Stimulated activated CD4-positive, alpha-beta T cell treated with anti-CD3 and anti-CD28 coated beads, TNF-alpha, amount 100 ng/mL, for 48 hours (primary cell): ENCODE measurements at regions not wholly inside any gene's neighbourhood (a gene's known extent, or its start where the extent isn't known, plus 50 kb on each side); places are given as distances from the start of the nearest gene placed in this dataset.

Experiments used
- DNase-seq, 3 donors: peaks; one replicate each; pipeline ENCODE4 v3.0.0-alpha.2; 2020; ENCODE audit warnings: low read depth in 3 of 3

DNA sequence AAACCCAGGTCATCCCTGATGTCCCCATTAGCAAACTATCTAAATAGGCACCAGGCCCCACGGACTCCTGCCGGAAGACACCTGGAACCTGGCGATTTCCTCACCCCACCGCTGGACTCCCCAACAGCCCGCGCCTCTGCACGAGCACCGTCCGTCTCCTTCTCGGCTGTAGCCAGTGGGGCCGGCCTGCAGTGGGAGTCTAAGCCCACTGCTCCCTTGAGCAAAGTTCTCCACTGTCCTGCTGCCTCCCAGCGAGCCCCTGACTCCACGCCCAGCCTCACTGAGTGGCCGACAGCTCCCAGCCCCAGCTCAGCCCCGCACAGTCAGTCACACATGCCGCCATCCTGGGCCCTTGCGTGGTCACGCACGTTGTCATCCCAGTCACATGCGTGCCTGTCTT is 211.3 kb upstream of the PPP2R2D start:
- no peak for DNase-seq

DNA sequence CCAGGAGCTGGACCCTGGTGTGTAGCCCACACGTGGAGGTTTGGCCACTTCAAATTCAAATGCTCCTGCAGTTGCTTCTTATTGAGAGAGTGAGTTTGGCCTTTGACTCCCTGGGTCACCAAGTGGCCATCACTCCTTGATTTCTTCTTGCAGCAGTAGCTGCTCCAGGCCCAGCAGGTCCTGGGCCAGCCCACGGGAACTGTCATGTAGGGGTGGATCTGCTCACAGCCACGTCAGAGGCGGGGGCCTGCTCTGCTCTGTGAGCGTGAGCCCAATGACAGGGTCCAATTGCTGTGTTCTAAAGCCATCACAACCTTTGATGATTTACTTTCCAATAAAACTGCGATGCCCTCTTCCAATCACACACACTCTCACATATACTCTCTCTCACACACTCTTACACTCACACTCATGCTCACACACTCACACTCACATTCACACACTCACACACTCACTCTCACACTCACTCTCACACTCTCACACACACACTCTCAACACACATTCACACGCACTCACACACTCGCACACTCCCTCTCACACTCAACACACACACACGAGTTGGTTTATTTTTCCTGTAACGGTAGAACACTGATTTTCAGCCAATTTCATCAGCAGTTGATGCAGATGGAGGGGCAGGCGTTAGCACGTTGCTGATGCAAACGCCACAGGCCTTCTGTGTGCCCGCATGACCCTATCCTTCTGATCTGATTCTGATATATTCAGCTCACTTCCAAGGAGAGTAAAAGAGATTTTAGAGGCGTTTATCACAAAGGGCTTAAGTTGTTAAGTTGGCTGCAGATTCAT is 210.7 kb upstream of the PPP2R2D start:
- no peak for DNase-seq

DNA sequence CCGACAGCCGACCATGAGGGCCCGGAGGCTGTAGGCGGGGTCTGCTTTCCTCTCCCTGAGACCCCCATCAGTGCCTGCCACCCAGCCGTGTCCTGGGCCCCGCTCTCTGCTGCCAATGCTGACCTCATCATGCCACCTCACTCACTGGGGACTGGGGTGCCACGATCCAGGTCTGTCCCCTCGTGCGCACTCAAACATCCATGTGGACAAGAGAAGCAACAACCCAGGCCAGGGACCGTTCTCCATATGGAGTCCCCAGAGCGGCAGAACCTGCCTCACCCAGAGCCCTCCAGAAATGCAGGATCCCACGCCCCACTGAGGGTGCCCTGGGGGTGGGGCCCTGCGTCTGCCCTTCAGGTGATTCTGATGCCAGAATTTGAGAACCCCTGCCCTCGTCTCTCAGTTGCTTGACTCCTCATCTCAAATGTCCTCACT is 210.0 kb upstream of the PPP2R2D start:
- DNase-seq, result no peak

DNA sequence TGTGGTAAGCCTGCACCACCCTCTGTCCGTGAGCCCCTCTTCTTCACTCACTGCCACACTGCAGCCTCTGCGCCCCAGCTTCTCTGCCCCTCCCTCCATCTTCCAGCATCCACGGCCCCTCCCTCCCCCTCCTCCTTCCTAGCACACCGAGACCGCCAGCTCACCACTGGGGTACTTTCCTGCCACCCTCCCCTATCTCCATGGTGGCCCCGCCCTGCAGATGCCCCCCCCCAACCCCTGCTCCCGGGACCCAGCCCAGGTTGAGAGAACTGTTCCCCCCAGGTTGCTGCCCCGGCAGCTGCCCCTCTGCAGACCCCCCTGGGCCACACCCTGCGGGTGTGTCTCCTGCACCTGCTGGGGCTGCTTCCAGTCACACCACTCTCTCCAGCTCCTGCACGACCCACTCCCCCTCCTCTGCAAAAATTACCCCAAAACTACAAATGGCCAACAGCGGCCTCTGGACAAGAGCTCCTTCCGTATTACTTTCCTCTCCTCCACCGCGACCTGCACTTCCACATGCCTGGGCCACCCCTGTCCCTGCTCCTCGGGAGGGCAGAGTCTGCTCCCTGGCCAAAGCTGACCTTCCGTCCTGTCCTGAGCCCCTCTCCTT is 209.2 kb upstream of the PPP2R2D start:
- no peak for DNase-seq

DNA sequence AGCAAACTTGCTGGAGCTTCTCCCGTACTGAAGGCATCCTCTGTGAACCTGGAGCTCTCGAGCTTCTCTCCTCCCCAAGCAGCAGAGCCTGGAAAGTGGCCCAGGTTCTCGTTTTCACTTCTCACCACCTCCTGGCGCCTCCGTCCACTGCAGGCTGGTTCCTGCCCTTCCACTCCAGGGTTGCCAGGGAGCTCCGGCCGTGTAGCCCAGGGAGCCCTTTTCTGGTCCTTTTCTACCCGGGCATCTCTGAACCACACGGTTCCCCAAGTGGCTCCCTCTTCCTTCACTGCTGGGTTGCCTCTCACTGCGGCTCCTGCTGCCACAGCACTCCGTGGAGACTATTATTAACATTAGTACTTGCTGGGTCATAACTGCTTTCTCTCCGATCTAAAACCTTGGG is 208.6 kb upstream of the PPP2R2D start:
- DNase-seq, result no peak

GRCh38 chr10:131692686-131693334 is 208.0 kb upstream of the PPP2R2D start:
- no peak for DNase-seq

DNA sequence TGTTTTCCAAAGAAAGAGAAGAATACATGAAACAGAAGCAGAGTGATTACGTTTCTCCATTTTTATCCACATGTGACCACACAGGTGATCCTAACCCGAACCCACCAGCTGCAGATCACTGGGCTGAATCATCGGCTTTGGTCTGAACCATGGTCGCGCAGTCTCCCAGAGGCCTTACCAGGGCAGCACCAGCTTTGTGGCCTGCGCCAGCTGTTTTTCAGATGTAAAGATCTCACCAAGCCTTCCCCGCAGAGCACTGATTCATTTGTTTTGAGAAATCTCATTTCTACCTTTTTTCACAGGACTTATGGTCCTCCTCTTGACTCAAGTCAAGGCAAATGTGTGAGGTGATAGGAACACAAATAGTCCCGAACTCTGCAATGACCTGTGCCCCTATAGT is 207.0 kb upstream of the PPP2R2D start:
- DNase-seq, result no peak

DNA sequence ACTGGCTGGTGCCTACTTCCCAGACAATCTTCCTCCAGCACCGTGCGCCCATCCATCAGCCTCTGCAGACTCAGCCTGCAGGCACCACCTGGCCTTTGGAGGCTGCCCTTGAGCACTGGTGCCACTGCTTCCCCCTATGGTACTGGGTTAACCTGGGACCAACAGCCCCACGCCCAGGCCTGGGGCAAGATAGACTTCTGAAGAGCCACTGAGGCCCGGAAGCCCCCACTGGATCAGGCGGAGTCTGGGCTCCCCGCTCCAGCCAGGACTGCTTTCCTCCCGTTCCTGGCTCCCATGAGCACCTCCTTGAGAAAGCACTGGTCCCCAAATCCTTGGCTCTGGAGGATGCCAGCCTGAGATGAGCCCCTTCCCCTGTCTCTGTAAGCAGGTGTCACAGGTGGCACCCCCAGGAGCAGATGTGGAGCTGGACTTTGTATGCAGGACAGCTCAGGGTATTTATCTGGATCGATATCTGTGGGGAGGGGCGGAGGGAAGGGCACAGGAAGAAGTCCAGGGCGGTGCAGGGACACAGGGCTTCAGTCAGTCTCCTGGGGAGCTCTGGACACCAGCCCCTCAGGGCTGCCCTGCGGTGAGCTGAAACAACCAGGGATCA is 206.5 kb upstream of the PPP2R2D start:
- no peak for DNase-seq

GRCh38 chr10:131694781-131695495 is 205.9 kb upstream of the PPP2R2D start:
- no peak for DNase-seq

- DNase-seq, result no peak
These were observed 205.2 kb upstream of the PPP2R2D start for GRCh38 chr10:131695496-131696165.

DNA sequence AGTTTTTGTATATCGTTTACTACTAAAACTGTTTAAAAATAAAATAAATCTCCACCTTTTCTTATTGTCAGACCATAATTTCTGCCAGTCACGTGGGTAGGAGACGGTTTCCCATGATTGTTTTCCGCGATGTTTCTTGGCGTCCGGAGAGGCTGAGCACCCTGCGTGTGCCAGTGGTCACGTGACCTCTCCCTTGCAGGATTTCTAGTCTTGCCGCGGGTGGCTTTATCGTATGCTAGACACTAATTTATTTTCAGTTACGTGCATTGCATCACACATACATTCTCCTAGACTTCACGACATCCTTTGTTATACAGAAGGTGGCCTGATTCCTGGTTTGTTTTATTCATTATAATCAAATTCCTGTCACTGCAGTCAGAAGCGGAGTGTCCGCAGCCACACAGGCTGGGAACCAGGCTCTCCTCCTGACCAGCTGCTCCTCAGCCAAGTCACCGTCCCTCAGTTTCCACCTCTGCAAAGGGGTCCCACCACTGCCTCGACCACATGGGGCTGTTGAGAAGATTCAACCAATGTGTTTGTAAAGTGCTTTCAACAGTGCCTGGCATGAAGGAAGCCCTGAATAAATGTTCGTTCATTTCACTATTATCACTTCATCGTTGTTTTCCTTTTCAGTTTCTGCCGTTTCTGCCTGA is 203.2 kb upstream of the PPP2R2D start:
- no peak for DNase-seq

DNA sequence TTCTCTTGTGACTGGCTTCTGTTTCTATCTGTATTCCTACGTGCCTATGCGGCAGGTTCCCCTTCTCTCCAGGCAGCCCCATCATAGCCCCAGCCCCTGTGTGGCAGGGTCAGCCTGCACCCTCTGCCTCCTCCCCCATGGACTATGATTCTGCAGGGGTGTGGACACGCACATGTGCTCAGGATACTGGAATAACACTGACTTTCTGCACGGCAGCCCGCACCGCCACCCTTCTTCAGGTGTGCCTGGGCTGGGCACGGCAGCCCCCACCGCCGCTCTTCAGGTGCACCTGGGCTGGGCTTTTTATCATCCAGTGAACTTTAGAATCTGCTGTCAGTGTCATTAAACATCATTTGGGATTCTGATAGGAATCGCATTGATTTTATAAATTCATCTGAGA is 202.6 kb upstream of the PPP2R2D start:
- DNase-seq, result no peak

DNA sequence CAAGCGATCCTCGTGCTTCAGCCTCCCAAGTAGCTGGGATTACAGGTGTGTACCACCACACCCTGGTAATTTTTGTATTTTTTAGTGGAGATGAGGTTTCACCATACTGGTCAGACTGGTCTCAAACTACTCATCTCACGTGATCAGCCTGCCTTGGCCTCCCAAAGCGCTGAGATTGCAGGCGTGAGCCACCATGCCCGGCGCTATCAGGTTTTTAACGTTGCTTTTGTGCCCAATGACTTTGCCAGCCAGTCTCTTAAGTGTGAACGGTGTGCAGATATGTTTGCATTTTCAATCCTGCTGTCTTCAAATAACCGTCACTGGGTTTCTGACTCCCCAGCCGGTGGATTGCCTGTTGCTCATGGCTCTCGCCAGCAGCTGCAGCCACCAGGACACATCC is 201.8 kb upstream of the PPP2R2D start:
- no peak for DNase-seq

- DNase-seq, result no peak
These were observed 200.8 kb upstream of the PPP2R2D start for GRCh38 chr10:131700032-131700431.

- no peak for DNase-seq
These were observed 200.3 kb upstream of the PPP2R2D start for GRCh38 chr10:131700506-131700905.

- no peak for DNase-seq
These were observed 199.5 kb upstream of the PPP2R2D start for GRCh38 chr10:131701131-131701947.

DNA sequence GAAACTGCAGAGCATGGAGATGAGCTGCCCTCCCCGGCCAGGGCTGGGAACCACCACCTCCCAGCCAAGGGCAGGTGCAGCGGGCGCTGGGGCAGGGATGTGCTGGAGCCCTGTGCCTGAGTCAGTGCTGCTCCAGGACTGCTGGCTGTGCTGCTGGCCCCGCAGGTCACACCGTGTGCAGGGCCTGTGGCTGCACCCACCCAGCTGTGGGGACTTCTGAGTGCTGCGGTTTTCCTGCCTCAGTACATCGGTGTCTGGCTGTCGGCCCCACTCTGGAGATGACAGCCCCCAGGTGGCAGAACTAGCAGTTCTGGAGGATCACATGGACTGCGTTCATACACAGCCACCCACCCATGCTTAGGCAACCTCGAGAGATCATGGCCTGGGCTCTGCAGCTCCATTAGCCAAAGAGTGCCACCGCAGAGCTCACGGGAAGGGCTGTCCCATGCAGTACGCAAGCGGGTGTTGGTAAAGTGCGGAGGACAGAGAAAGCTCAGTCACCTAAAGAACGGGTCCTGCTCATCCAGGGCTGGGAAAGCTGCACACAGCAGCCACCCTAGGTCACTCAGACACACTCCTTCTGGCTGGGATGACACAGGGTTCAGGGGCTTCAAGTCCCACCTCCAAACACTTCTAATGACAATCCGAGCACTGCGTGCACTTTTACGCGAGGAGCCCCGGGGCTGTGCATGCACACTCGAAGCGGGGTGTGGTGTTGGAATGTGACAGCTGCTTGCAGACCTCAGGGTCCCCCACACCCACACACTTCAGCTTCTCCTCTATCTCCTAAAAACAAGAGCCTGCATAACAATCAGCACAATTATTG is 198.1 kb upstream of the PPP2R2D start:
- no peak for DNase-seq

GRCh38 chr10:131703541-131703940 is 197.3 kb upstream of the PPP2R2D start:
- DNase-seq, result no peak

DNA sequence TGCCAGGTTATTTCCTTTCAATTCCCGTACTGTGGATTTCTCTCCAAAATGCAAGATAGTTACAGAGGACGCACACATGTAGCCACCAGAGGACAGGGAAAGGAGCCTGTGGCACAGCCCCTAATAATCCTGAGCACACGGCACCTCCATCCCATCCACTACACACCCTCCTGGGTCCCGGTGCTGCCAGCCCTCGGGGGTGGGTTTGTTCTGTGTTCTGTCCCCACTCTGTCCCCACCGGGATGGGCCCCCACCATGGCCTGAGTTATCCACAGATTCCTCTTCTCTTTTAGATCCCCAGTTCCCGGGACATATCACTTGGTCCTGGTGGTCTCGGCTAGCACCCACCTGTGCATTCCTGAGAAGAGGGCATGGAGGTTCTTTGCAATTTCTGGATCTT is 196.9 kb upstream of the PPP2R2D start:
- no peak for DNase-seq
